ENCODE measurements at regions not wholly inside any gene's neighbourhood (a gene's known extent, or its start where the extent isn't known, plus 50 kb on each side); places are given as distances from the start of the nearest gene placed in this dataset.

DNA sequence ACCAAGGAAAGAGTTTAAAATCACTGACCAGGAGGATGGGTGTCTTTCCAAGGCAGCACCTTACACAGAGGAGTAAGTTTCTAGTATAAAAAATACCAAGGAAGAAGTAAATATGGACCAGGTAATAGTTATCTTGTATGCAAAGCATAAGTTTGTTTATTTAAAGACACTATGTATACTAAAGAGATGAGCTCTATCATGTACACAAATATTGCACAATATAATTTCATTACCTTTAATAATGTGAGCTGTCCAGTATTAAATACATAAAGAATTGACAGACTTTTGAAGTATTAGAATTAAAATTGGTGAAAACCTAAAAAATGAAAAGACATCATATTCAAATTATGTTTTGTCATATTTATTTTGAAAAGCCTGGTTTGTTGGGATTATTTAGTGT lies 322.0 kb upstream of the MIR17HG start:
- TF ChIP-seq GATA2 (IDR thresholded peaks at IDR 0.05; ENCODE audit: low read depth, low read length), result no peak
- no peak for TF ChIP-seq GATA3 (IDR thresholded peaks at IDR 0.05; ENCODE audit: low read depth, low read length)

Measured in SH-SY5Y (cell line).